Midbrain (tissue), 1 donor: ENCODE measurements at regions not wholly inside any gene's neighbourhood (a gene's known extent, or its start where the extent isn't known, plus 50 kb on each side); places are given as distances from the start of the nearest gene placed in this dataset.

ENCODE experiments used
- DNase-seq: peaks from one replicate; lab custom pipeline; 2025; lab: John Stamatoyannopoulos, UW

- no peak for DNase-seq
Observed at GRCh38 chr11:92533657-92534335, 309.2 kb downstream of the FAT3 start.

DNA sequence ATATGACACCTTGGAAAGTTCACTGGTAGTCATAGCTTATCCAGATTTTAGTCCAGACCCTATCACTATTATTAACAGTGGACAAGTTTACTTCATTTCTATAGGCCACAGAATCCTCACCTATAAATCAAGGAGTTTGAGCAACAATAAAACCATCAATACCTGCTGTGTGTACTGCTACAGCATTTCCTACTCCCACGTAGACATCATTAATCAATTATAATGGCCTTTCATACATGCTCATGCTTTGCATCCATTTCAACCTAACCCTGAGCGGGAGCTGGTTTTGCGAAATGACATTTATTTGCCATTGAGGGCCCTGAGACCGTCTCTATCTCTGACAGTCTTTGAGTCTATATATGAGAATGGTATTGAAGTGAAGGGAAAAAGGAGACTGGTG lies 312.3 kb downstream of the FAT3 start:
- DNase-seq: no peak

GRCh38 chr11:92540096-92540495 lies 315.5 kb downstream of the FAT3 start:
- no peak for DNase-seq

DNA sequence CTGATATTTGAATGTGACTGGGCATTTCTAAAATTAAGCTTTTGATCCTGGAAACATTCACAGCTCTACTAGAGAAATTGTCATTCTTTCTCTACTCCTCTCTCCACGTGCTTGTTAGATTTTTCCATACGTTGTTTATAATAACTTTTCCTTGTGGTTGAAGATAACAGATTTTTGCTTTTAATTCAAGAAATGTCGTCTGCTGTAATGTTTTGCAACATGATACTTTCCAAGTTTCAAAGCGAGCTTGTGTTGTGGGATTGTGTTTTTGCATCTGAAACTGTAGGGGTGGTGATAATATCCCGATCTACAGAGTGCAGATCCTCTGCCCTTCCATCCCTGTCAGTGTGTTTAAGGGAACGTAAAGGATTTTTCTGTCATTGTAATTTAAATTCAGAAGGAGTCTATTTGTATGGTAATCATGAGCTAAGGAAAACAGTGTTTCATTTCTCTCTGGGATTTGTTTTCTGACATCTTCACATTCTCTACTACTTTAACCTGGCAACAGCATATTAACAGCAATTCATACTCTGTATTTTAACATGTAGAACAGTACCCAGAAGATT lies 321.4 kb downstream of the FAT3 start:
- no peak for DNase-seq

DNA sequence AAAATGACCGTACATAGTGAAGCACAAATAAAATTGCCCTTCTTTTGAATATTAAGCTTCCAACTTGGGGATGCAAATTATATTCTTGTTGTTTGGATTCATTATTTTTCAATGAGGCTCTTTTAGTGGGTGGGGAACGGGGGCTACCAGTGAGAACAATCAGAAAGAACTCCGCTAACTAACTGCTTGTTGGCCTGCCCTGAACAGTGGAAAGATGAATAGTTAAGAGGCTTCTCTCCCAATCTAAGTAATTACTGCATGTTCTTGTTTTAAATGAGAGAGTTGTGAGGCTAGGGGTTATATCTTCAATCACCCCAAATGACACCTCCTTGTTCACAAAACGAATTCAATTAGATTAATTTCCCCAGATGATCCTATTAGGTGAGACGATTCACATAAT lies 322.0 kb downstream of the FAT3 start:
- DNase-seq: no peak

DNA sequence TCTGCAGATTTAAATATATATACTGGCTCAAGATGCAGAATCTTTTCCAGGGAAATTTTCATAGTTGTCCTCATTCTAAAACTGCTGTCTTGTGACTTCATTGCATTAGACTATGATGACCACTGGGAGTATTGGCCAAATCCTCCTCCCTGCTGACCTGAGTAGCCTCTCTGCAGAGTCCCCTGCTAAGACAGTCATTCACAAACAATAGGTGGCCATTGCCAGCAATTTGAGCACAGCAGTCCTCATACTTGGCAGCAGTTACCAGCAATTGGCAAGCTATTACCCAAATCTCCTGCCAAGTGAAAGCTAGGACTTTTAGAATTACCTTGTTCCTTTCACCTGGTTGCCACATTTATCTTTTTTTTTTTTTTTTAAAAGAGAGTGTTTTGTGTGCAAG lies 325.8 kb downstream of the FAT3 start:
- DNase-seq: no peak

DNA sequence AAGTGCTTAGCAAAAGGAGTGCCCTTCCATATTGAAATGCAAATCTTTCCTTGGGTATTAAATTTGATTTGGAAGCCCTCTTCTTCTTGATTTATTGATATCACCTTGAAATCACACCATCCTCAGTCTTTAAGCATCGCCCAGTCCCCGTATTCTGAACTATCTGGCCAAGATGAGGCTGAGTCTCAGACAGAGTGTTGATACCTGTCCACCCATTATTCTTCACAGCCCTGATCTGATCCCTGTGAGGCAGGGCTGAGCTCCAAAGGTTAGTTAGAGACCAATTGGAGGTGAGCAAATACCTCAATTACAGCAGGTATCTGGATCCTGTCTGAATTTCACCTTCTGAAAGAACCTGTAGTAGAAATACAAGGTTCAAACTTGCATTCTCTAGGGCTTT lies 326.3 kb downstream of the FAT3 start:
- DNase-seq: no peak

DNA sequence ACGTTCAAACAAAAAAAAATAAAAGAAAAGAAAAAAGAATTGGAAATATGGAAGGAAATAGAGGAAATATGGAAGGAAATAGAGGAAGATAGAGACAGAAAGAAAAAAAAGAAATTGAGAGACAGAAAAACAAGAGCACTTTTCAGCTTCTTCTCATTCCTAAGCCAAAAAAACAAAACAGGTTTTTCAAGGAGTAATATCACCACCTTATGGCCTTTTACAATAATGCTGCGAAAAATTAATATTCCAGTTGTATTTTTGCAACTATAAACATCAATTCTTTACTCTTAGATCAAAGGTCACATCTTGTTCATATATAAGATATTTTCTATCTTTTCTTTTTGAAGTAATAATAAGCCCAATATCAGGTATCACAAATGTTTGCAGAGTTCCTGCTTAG lies 328.3 kb downstream of the FAT3 start:
- DNase-seq: no peak

DNA sequence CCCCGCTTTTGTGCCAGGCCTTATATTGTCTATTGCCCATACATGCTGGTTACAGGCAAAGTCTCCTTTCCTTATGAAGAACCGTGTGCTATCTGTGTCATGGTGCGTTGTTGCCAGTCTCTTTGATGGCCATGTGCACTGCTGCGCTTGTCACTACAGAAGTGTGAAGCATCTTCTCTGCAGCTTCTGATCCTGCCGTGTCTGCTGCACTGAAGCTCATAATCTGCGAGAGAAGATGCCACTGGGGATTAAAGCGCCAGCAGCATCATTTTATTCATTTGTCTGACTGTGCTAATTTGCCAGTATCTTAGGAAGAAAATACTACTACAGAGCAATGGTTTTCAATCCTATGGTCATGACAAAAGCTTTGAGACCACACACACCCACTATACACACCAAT lies 330.1 kb downstream of the FAT3 start:
- no peak for DNase-seq

DNA sequence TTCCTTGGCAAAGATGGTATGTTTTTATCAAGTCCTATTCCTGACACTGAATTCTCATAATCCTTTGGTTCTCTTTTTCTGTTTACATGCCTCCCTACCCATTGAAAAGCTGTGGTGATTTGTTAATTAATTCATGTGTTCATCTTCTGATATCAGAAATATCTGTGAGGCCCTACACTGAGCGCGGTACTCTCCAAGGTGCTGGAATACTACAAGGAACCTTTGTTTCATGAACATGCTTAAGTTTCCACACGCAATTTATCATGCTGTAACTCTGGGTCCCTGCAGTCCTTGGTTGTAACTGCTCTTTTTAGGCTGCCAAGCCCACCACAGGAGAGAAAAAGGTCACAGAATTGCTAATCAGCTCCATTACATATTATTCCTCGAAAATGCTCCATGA lies 331.8 kb downstream of the FAT3 start:
- no peak for DNase-seq

DNA sequence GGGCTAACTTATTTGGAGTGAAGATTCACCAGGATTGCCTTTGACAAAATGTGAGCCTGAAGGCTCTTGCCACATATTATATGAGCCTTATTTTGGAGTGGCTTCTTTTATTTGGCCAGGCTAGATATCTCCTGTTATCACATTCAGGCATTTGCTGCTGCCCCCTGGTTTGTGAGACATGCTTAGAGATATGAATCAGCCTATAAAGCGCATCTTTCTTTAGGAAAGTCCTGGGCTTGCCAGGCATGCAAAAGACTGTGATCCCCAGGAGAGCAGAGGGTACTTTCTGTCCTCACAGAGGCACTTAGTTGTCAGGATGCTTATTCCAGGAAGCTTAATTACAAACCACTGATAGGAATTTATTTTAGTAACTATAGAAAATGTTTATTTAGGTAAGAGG lies 333.3 kb downstream of the FAT3 start:
- no peak for DNase-seq

DNA sequence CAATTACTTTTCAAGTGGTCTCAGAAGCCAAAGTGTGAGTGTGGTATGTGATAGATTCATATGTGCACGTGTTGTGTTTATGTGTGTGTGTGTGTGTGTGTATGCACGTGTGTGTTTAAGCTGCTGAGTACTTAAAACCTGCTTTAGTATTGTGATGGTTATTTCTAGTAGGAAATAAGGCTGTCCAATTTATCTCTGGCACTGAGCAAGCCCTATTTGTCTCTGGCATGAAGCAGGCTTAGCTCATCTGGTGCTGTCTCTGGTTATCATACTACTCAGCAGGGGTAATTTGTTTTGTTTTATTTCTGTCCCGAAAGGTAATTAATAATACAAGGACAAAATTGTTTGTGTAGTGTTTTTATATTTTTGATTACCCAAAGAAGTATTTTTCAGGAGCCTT lies 333.7 kb downstream of the FAT3 start:
- DNase-seq: no peak

- DNase-seq: no peak
Observed at GRCh38 chr11:92569726-92570125, 345.1 kb downstream of the FAT3 start.

- no peak for DNase-seq
Observed at GRCh38 chr11:92572559-92572958, 347.9 kb downstream of the FAT3 start.

GRCh38 chr11:92576315-92576714 lies 351.7 kb downstream of the FAT3 start:
- DNase-seq: no peak

- DNase-seq: peak; percentile 55
Observed at GRCh38 chr11:92580908-92581307, 356.3 kb downstream of the FAT3 start.

GRCh38 chr11:92588393-92588792 lies 363.8 kb downstream of the FAT3 start:
- DNase-seq: no peak

GRCh38 chr11:92589512-92589911 lies 364.9 kb downstream of the FAT3 start:
- no peak for DNase-seq

GRCh38 chr11:92591521-92591920 lies 366.9 kb downstream of the FAT3 start:
- DNase-seq: no peak

GRCh38 chr11:92594251-92594650 lies 369.6 kb downstream of the FAT3 start:
- no peak for DNase-seq

- peak; percentile 27 for DNase-seq
Observed at GRCh38 chr11:92595052-92595451, 370.4 kb downstream of the FAT3 start.

GRCh38 chr11:92596596-92597317 lies 372.1 kb downstream of the FAT3 start:
- DNase-seq: no peak

DNA sequence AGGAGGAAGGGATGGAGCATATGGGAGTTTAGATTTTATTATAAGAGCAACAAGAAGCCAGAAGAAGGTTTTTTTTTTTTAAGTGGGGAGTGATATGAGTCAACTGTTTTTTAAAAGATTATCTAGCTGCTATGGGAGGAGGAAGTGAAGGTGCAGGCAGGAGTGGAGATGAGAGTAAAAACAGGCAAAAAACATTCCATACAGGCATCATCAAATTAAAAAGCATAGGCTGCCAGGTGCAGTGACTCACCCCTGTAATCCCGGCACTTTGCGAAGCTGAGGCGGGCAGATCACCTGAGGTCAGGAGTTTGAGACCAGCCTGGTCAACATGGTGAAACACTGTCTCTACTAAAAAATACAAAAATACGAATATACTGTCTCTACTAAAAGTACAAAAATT lies 368.4 kb upstream of the MTNR1B start:
- no peak for DNase-seq

GRCh38 chr11:92605667-92606066 lies 363.8 kb upstream of the MTNR1B start:
- no peak for DNase-seq
